ENCODE measurements at regions not wholly inside any gene's neighbourhood (a gene's known extent, or its start where the extent isn't known, plus 50 kb on each side); places are given as distances from the start of the nearest gene placed in this dataset.

GRCh38 chr10:78579995-78580394 lies 488.8 kb upstream of the ZMIZ1 start:
- FAIRE-seq (no peak), DNase-seq (ENCODE audit: insufficient read length, low spot score) (no peak)
- TF ChIP-seq, protein P1, sequence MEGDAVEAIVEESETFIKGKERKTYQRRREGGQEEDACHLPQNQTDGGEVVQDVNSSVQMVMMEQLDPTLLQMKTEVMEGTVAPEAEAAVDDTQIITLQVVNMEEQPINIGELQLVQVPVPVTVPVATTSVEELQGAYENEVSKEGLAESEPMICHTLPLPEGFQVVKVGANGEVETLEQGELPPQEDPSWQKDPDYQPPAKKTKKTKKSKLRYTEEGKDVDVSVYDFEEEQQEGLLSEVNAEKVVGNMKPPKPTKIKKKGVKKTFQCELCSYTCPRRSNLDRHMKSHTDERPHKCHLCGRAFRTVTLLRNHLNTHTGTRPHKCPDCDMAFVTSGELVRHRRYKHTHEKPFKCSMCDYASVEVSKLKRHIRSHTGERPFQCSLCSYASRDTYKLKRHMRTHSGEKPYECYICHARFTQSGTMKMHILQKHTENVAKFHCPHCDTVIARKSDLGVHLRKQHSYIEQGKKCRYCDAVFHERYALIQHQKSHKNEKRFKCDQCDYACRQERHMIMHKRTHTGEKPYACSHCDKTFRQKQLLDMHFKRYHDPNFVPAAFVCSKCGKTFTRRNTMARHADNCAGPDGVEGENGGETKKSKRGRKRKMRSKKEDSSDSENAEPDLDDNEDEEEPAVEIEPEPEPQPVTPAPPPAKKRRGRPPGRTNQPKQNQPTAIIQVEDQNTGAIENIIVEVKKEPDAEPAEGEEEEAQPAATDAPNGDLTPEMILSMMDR (IDR thresholded peaks at IDR 0.05; ENCODE audit: insufficient read depth, missing control alignments) = no peak

- no peak for DNase-seq (ENCODE audit: insufficient read length, low spot score)
- no peak for FAIRE-seq
- TF ChIP-seq, protein P1 (IDR thresholded peaks at IDR 0.05; ENCODE audit: insufficient read depth, missing control alignments) = no peak
Observed at GRCh38 chr10:78581133-78581694, 487.6 kb upstream of the ZMIZ1 start.

- no peak for DNase-seq (ENCODE audit: insufficient read length, low spot score)
- TF ChIP-seq, protein P1 (IDR thresholded peaks at IDR 0.05; ENCODE audit: insufficient read depth, missing control alignments) = no peak
- no peak for FAIRE-seq
Observed at GRCh38 chr10:78582540-78582939, 486.2 kb upstream of the ZMIZ1 start.

GRCh38 chr10:78584266-78584665 lies 484.5 kb upstream of the ZMIZ1 start:
- TF ChIP-seq, protein P1 (IDR thresholded peaks at IDR 0.05; ENCODE audit: insufficient read depth, missing control alignments) = no peak
- FAIRE-seq = no peak
- no peak for DNase-seq (ENCODE audit: insufficient read length, low spot score)

- TF ChIP-seq, protein P1 (IDR thresholded peaks at IDR 0.05; ENCODE audit: insufficient read depth, missing control alignments) = no peak
- DNase-seq (ENCODE audit: insufficient read length, low spot score) (no peak), FAIRE-seq (no peak)
Observed at GRCh38 chr10:78584681-78585080, 484.1 kb upstream of the ZMIZ1 start.

- no peak for DNase-seq (ENCODE audit: insufficient read length, low spot score)
- no peak for FAIRE-seq
- TF ChIP-seq, protein P1 (IDR thresholded peaks at IDR 0.05; ENCODE audit: insufficient read depth, missing control alignments) = no peak
Observed at GRCh38 chr10:78585952-78586351, 482.8 kb upstream of the ZMIZ1 start.

GRCh38 chr10:78588194-78588811 lies 480.5 kb upstream of the ZMIZ1 start:
- no peak for DNase-seq (ENCODE audit: insufficient read length, low spot score)

More at GRCh38 chr10:78588194-78588811, 480.5 kb upstream of the ZMIZ1 start:
- FAIRE-seq = no peak
- TF ChIP-seq, protein P1 (IDR thresholded peaks at IDR 0.05; ENCODE audit: insufficient read depth, missing control alignments) = no peak

Data from D721Med (cell line).